WTC11 (cell line): ENCODE measurements at regions not wholly inside any gene's neighbourhood (a gene's known extent, or its start where the extent isn't known, plus 50 kb on each side); places are given as distances from the start of the nearest gene placed in this dataset.

ENCODE experiments used
- ATAC-seq: fragments of 200-7000 bp; cut with Tn5 transposase; 2 replicates; pipeline ENCODE4 v1.10.0; 2021; ENCODE audit warnings: mild to moderate bottlenecking, moderate library complexity
- CTCF ChIA-PET: fragments of 300-600 bp; sonication (Branson Sonifier 250); formaldehyde crosslinking; loops from one replicate; lab custom pipeline; 2021; ENCODE audit warnings: antibody characterized with exemption; lab: Charles Lee
- POLR2A ChIA-PET: fragments of 350-600 bp; sonication (Branson Sonifier 250); formaldehyde crosslinking; loops from one replicate; lab custom pipeline; 2021; ENCODE audit warnings: antibody characterized with exemption; lab: Charles Lee
- DNase-seq: peaks from one replicate; pipeline ENCODE4 v3.0.0; 2021; ENCODE audit warnings: low spot score
- H3K27ac Mint-ChIP-seq: 2 replicates; pipeline ENCODE4 v1.8.0; 2021; ENCODE audit warnings: mixed read lengths
- H3K27me3 Mint-ChIP-seq: 2 replicates; pipeline ENCODE4 v1.8.0; 2021; ENCODE audit warnings: low read depth, mild to moderate bottlenecking, moderate library complexity, mixed read lengths
- H3K36me3 Mint-ChIP-seq: 2 replicates; pipeline ENCODE4 v1.8.0; 2021; ENCODE audit warnings: mixed read lengths
- H3K4me1 Mint-ChIP-seq: 2 replicates; pipeline ENCODE4 v1.8.0; 2022; ENCODE audit warnings: mixed read lengths
- H3K4me3 Mint-ChIP-seq: 2 replicates; pipeline ENCODE4 v1.8.0; 2021; ENCODE audit warnings: mild to moderate bottlenecking, moderate library complexity, mixed read lengths
- H3K9me3 Mint-ChIP-seq: 2 replicates; pipeline ENCODE4 v1.8.0; 2021; ENCODE audit warnings: mixed read lengths
- ATF1 ChIP-seq: sonication (generic); formaldehyde crosslinking; IDR thresholded peaks from 2 replicates; pipeline ENCODE4 v1.8.1; 2023; ENCODE audit warnings: mild to moderate bottlenecking, moderate library complexity, missing genetic modification reagents
- CREB1 ChIP-seq: sonication (generic); formaldehyde crosslinking; IDR thresholded peaks from 2 replicates; pipeline ENCODE4 v1.8.0; 2023; ENCODE audit warnings: mild to moderate bottlenecking, missing genetic modification reagents
- ETV6 ChIP-seq: sonication (generic); formaldehyde crosslinking; IDR thresholded peaks from 2 replicates; pipeline ENCODE4 v1.8.1; 2022; ENCODE audit warnings: mild to moderate bottlenecking, missing genetic modification reagents
- FOXJ3 ChIP-seq: sonication (generic); formaldehyde crosslinking; IDR thresholded peaks from 2 replicates; pipeline ENCODE4 v1.9.0; 2021; ENCODE audit warnings: missing genetic modification reagents, mild to moderate bottlenecking, borderline replicate concordance
- FOXK1 ChIP-seq: sonication (generic); formaldehyde crosslinking; IDR thresholded peaks from 2 replicates; pipeline ENCODE4 v1.8.0; 2022; ENCODE audit warnings: mild to moderate bottlenecking, moderate library complexity, missing genetic modification reagents
- FOXP1 ChIP-seq: sonication (generic); formaldehyde crosslinking; IDR thresholded peaks from 2 replicates; pipeline ENCODE4 v1.8.0; 2022; ENCODE audit warnings: missing genetic modification reagents, mild to moderate bottlenecking, moderate library complexity, borderline replicate concordance
- GRHL2 ChIP-seq: fragments of 250-450 bp; sonication (Bioruptor Pico); IDR thresholded peaks from 2 replicates; pipeline ENCODE4 v1.8.0; 2022; ENCODE audit warnings: mild to moderate bottlenecking, moderate library complexity; ENCODE audit not compliant: insufficient replicate concordance, severe bottlenecking
- MXD4 ChIP-seq: fragments of 250-450 bp; sonication (Bioruptor Pico); IDR thresholded peaks from 2 replicates; pipeline ENCODE4 v1.8.0; 2021; ENCODE audit warnings: mild to moderate bottlenecking, moderate library complexity, borderline replicate concordance
- NFE2L1 ChIP-seq: sonication (generic); formaldehyde crosslinking; IDR thresholded peaks from 2 replicates; pipeline ENCODE4 v1.8.1; 2023; ENCODE audit warnings: missing genetic modification reagents
- OVOL2 ChIP-seq: fragments of 250-450 bp; sonication (Bioruptor Pico); IDR thresholded peaks from 2 replicates; pipeline ENCODE4 v1.9.0; 2021; ENCODE audit warnings: mild to moderate bottlenecking, borderline replicate concordance
- SOX15 ChIP-seq: fragments of 250-450 bp; sonication (Bioruptor Pico); IDR thresholded peaks from 2 replicates; pipeline ENCODE4 v1.9.0; 2021; ENCODE audit warnings: mild to moderate bottlenecking
- TEAD4 ChIP-seq: sonication (generic); formaldehyde crosslinking; IDR thresholded peaks from 2 replicates; pipeline ENCODE4 v1.8.0; 2022; ENCODE audit warnings: mild to moderate bottlenecking, missing genetic modification reagents
- ZNF396 ChIP-seq: fragments of 250-450 bp; sonication (Bioruptor Pico); IDR thresholded peaks from 2 replicates; pipeline ENCODE4 v1.8.0; 2021; ENCODE audit warnings: mild to moderate bottlenecking, moderate library complexity, borderline replicate concordance
- TF ChIP-seq, protein P1 (sequence below): fragments of 250-450 bp; sonication (Bioruptor Pico); IDR thresholded peaks from 2 replicates; pipeline ENCODE4 v1.9.0; 2021; ENCODE audit warnings: mild to moderate bottlenecking
- TF ChIP-seq, protein P2 (sequence below): sonication (generic); formaldehyde crosslinking; IDR thresholded peaks from 2 replicates; pipeline ENCODE4 v1.8.0; 2023; ENCODE audit warnings: missing genetic modification reagents, mild to moderate bottlenecking, borderline replicate concordance
- TF ChIP-seq, protein P3 (sequence below): sonication (generic); formaldehyde crosslinking; IDR thresholded peaks from 2 replicates; pipeline ENCODE4 v1.8.1; 2023; ENCODE audit warnings: mild to moderate bottlenecking, missing genetic modification reagents
- TF ChIP-seq, protein P4 (sequence below): sonication (generic); formaldehyde crosslinking; IDR thresholded peaks from 2 replicates; pipeline ENCODE4 v1.8.1; 2023; ENCODE audit warnings: mild to moderate bottlenecking, missing genetic modification reagents, moderate library complexity
- TF ChIP-seq, protein P5 (sequence below): sonication (generic); formaldehyde crosslinking; IDR thresholded peaks from 2 replicates; pipeline ENCODE4 v1.8.1; 2023; ENCODE audit warnings: mild to moderate bottlenecking, missing genetic modification reagents, borderline replicate concordance

DNA sequence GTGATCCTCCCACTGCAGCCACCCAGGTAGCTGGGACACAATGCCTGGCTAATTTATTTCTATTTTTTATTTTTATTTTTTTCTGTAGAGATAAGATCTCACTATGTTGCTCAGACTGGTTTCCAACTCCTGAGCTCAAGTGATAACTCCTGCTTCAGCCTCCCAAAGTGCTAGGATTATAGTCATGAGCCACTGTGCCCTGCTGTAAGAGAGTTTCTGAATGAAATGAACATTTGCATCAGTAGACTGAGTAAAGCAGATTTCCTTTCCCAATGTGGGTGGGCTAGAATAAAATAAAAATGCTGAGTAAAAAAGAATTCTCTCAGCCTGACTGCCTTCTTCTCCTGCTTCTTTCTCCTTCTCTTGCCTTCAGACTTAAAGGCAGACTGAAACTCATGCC lies 555.4 kb upstream of the PITX2 start:
- H3K4me3 Mint-ChIP-seq = no peak overlapping the region
- peaks cover 3% of the 10 kb centered on the region; the same call in 1 of the 2 replicates for H3K4me1 Mint-ChIP-seq
- POLR2A ChIA-PET = no interaction called here
- CTCF ChIA-PET = interaction anchor here (0.8 to 1.8 kb wide), 2 partner anchors 14 to 15 kb away, joined by 3 to 6 read pairs; no protein-coding TSS in a partner anchor
- ATAC-seq (no peak), DNase-seq (no peak)
- TF ChIP-seq TEAD4 (no peak), SOX15 (no peak), ZNF396 (CRISPR knock-in tag) (no peak), NFE2L1 (CRISPR knock-in tag) (no peak), OVOL2 (CRISPR knock-in tag) (no peak), ATF1 (CRISPR knock-in tag) (no peak), FOXK1 (CRISPR knock-in tag) (no peak), GRHL2 (no peak), MXD4 (CRISPR knock-in tag) (no peak), FOXP1 (CRISPR knock-in tag) (no peak), CREB1 (CRISPR knock-in tag) (no peak), ETV6 (CRISPR knock-in tag) (no peak), FOXJ3 (CRISPR knock-in tag) (no peak)
- TF ChIP-seq, protein P1, sequence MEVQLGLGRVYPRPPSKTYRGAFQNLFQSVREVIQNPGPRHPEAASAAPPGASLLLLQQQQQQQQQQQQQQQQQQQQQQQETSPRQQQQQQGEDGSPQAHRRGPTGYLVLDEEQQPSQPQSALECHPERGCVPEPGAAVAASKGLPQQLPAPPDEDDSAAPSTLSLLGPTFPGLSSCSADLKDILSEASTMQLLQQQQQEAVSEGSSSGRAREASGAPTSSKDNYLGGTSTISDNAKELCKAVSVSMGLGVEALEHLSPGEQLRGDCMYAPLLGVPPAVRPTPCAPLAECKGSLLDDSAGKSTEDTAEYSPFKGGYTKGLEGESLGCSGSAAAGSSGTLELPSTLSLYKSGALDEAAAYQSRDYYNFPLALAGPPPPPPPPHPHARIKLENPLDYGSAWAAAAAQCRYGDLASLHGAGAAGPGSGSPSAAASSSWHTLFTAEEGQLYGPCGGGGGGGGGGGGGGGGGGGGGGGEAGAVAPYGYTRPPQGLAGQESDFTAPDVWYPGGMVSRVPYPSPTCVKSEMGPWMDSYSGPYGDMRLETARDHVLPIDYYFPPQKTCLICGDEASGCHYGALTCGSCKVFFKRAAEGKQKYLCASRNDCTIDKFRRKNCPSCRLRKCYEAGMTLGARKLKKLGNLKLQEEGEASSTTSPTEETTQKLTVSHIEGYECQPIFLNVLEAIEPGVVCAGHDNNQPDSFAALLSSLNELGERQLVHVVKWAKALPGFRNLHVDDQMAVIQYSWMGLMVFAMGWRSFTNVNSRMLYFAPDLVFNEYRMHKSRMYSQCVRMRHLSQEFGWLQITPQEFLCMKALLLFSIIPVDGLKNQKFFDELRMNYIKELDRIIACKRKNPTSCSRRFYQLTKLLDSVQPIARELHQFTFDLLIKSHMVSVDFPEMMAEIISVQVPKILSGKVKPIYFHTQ (CRISPR knock-in tag) = no peak
- TF ChIP-seq, protein P2, sequence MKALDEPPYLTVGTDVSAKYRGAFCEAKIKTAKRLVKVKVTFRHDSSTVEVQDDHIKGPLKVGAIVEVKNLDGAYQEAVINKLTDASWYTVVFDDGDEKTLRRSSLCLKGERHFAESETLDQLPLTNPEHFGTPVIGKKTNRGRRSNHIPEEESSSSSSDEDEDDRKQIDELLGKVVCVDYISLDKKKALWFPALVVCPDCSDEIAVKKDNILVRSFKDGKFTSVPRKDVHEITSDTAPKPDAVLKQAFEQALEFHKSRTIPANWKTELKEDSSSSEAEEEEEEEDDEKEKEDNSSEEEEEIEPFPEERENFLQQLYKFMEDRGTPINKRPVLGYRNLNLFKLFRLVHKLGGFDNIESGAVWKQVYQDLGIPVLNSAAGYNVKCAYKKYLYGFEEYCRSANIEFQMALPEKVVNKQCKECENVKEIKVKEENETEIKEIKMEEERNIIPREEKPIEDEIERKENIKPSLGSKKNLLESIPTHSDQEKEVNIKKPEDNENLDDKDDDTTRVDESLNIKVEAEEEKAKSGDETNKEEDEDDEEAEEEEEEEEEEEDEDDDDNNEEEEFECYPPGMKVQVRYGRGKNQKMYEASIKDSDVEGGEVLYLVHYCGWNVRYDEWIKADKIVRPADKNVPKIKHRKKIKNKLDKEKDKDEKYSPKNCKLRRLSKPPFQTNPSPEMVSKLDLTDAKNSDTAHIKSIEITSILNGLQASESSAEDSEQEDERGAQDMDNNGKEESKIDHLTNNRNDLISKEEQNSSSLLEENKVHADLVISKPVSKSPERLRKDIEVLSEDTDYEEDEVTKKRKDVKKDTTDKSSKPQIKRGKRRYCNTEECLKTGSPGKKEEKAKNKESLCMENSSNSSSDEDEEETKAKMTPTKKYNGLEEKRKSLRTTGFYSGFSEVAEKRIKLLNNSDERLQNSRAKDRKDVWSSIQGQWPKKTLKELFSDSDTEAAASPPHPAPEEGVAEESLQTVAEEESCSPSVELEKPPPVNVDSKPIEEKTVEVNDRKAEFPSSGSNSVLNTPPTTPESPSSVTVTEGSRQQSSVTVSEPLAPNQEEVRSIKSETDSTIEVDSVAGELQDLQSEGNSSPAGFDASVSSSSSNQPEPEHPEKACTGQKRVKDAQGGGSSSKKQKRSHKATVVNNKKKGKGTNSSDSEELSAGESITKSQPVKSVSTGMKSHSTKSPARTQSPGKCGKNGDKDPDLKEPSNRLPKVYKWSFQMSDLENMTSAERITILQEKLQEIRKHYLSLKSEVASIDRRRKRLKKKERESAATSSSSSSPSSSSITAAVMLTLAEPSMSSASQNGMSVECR = no peak
- TF ChIP-seq, protein P3, sequence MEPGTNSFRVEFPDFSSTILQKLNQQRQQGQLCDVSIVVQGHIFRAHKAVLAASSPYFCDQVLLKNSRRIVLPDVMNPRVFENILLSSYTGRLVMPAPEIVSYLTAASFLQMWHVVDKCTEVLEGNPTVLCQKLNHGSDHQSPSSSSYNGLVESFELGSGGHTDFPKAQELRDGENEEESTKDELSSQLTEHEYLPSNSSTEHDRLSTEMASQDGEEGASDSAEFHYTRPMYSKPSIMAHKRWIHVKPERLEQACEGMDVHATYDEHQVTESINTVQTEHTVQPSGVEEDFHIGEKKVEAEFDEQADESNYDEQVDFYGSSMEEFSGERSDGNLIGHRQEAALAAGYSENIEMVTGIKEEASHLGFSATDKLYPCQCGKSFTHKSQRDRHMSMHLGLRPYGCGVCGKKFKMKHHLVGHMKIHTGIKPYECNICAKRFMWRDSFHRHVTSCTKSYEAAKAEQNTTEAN = no peak
- TF ChIP-seq, protein P4, sequence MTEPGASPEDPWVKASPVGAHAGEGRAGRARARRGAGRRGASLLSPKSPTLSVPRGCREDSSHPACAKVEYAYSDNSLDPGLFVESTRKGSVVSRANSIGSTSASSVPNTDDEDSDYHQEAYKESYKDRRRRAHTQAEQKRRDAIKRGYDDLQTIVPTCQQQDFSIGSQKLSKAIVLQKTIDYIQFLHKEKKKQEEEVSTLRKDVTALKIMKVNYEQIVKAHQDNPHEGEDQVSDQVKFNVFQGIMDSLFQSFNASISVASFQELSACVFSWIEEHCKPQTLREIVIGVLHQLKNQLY (CRISPR knock-in tag) = no peak
- TF ChIP-seq, protein P5, sequence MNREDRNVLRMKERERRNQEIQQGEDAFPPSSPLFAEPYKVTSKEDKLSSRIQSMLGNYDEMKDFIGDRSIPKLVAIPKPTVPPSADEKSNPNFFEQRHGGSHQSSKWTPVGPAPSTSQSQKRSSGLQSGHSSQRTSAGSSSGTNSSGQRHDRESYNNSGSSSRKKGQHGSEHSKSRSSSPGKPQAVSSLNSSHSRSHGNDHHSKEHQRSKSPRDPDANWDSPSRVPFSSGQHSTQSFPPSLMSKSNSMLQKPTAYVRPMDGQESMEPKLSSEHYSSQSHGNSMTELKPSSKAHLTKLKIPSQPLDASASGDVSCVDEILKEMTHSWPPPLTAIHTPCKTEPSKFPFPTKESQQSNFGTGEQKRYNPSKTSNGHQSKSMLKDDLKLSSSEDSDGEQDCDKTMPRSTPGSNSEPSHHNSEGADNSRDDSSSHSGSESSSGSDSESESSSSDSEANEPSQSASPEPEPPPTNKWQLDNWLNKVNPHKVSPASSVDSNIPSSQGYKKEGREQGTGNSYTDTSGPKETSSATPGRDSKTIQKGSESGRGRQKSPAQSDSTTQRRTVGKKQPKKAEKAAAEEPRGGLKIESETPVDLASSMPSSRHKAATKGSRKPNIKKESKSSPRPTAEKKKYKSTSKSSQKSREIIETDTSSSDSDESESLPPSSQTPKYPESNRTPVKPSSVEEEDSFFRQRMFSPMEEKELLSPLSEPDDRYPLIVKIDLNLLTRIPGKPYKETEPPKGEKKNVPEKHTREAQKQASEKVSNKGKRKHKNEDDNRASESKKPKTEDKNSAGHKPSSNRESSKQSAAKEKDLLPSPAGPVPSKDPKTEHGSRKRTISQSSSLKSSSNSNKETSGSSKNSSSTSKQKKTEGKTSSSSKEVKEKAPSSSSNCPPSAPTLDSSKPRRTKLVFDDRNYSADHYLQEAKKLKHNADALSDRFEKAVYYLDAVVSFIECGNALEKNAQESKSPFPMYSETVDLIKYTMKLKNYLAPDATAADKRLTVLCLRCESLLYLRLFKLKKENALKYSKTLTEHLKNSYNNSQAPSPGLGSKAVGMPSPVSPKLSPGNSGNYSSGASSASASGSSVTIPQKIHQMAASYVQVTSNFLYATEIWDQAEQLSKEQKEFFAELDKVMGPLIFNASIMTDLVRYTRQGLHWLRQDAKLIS (CRISPR knock-in tag) = no peak
- H3K27ac Mint-ChIP-seq = no peak overlapping the region
- peaks cover 22% of the 10 kb centered on the region for H3K9me3 Mint-ChIP-seq
- H3K36me3 Mint-ChIP-seq = peaks cover 15% of the 10 kb centered on the region
- no peaks in the 10 kb centered on the region for H3K27me3 Mint-ChIP-seq
